ENCODE measurements at regions not wholly inside any gene's neighbourhood (a gene's known extent, or its start where the extent isn't known, plus 50 kb on each side); places are given as distances from the start of the nearest gene placed in this dataset.

- TF ChIP-seq RUNX3 (IDR thresholded peaks at IDR 0.05; ENCODE audit: low read length) (no peak), JUNB (IDR thresholded peaks at IDR 0.05) (no peak), MAX (IDR thresholded peaks at IDR 0.05; ENCODE audit: low read depth, low read length) (no peak), FOXK2 (IDR thresholded peaks at IDR 0.05) (no peak)
- TF ChIP-seq, protein P1, sequence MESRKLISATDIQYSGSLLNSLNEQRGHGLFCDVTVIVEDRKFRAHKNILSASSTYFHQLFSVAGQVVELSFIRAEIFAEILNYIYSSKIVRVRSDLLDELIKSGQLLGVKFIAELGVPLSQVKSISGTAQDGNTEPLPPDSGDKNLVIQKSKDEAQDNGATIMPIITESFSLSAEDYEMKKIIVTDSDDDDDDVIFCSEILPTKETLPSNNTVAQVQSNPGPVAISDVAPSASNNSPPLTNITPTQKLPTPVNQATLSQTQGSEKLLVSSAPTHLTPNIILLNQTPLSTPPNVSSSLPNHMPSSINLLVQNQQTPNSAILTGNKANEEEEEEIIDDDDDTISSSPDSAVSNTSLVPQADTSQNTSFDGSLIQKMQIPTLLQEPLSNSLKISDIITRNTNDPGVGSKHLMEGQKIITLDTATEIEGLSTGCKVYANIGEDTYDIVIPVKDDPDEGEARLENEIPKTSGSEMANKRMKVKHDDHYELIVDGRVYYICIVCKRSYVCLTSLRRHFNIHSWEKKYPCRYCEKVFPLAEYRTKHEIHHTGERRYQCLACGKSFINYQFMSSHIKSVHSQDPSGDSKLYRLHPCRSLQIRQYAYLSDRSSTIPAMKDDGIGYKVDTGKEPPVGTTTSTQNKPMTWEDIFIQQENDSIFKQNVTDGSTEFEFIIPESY (IDR thresholded peaks at IDR 0.05): no peak
These were observed 80.2 kb upstream of the MAMLD1 start (continued) for GRCh38 chrX:150282953-150283352.

- no peaks in the 10 kb centered on the region for H3K4me1 ChIP-seq (ENCODE audit: control insufficient read depth, insufficient read depth, low read length)
- H3K9me3 ChIP-seq (replicated peaks; ENCODE audit: control insufficient read depth, insufficient read depth, low read length): no peaks in the 10 kb centered on the region
- 22% methylated on average over 5 of the region's 5 CpGs for WGBS (ENCODE audit: insufficient coverage, insufficient replicate concordance, low lambda C conversion rate, missing lambda C conversion rate)
- ChIA-PET SMC1A (ENCODE audit: uncharacterized antibody, unreplicated experiment) (no interaction called here), POLR2A (no interaction called here), RAD21 (ENCODE audit: unreplicated experiment) (no interaction called here), CTCF (no interaction called here)
- FAIRE-seq (no peak), ATAC-seq (no peak), DNase-seq (ENCODE audit: low read depth, low spot score) (no peak)
- intact Hi-C loops (cut with micrococcal nuclease; ENCODE audit: unreplicated experiment): no loop called here
- H2AFZ ChIP-seq (ENCODE audit: control insufficient read depth, low read depth, low read length): no peak overlapping the region
- in situ Hi-C loops (cut with MboI): no loop called here
- no peak overlapping the region for H3K4me3 ChIP-seq
- no peaks in the 10 kb centered on the region for H3K36me3 ChIP-seq (ENCODE audit: control insufficient read depth in 2 of 2, insufficient read depth in 2 of 2, low read length in 1 of 2)
- BruUV-seq (replicated peaks): no TSS peak
- no peaks in the 10 kb centered on the region for H3K79me2 ChIP-seq (ENCODE audit: control insufficient read depth, insufficient read depth, low read length)
- no peaks in the 10 kb centered on the region for H4K20me1 ChIP-seq (ENCODE audit: control insufficient read depth, insufficient read depth)
- no peaks in the 10 kb centered on the region for H3K27me3 ChIP-seq (replicated peaks in 1 of 2; ENCODE audit: control insufficient read depth in 2 of 2, insufficient read depth in 2 of 2, low read length in 1 of 2)
- H3K4me2 ChIP-seq (ENCODE audit: control insufficient read depth, insufficient read depth): no peak overlapping the region
- H3K9ac ChIP-seq (ENCODE audit: control insufficient read depth, insufficient read depth, low read length): no peak overlapping the region
- no peak overlapping the region for H3K27ac ChIP-seq (ENCODE audit: control insufficient read depth, insufficient read depth)
- TF ChIP-seq NR2C1 (IDR thresholded peaks at IDR 0.05): no peak
- TF ChIP-seq, protein P2, sequence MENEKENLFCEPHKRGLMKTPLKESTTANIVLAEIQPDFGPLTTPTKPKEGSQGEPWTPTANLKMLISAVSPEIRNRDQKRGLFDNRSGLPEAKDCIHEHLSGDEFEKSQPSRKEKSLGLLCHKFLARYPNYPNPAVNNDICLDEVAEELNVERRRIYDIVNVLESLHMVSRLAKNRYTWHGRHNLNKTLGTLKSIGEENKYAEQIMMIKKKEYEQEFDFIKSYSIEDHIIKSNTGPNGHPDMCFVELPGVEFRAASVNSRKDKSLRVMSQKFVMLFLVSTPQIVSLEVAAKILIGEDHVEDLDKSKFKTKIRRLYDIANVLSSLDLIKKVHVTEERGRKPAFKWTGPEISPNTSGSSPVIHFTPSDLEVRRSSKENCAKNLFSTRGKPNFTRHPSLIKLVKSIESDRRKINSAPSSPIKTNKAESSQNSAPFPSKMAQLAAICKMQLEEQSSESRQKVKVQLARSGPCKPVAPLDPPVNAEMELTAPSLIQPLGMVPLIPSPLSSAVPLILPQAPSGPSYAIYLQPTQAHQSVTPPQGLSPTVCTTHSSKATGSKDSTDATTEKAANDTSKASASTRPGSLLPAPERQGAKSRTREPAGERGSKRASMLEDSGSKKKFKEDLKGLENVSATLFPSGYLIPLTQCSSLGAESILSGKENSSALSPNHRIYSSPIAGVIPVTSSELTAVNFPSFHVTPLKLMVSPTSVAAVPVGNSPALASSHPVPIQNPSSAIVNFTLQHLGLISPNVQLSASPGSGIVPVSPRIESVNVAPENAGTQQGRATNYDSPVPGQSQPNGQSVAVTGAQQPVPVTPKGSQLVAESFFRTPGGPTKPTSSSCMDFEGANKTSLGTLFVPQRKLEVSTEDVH (IDR thresholded peaks at IDR 0.05; ENCODE audit: low read depth, partially characterized antibody): no peak
- TF ChIP-seq SP1 (IDR thresholded peaks at IDR 0.05; ENCODE audit: low read depth, low read length): no peak
- TF ChIP-seq TBL1XR1 (IDR thresholded peaks at IDR 0.05; ENCODE audit: low read depth, low read length): no peak
- no peak for TF ChIP-seq LARP7 (IDR thresholded peaks at IDR 0.05)
- TF ChIP-seq PAX5 (IDR thresholded peaks at IDR 0.05; ENCODE audit: borderline replicate concordance, low read depth, low read length): no peak
- TF ChIP-seq, protein P3, sequence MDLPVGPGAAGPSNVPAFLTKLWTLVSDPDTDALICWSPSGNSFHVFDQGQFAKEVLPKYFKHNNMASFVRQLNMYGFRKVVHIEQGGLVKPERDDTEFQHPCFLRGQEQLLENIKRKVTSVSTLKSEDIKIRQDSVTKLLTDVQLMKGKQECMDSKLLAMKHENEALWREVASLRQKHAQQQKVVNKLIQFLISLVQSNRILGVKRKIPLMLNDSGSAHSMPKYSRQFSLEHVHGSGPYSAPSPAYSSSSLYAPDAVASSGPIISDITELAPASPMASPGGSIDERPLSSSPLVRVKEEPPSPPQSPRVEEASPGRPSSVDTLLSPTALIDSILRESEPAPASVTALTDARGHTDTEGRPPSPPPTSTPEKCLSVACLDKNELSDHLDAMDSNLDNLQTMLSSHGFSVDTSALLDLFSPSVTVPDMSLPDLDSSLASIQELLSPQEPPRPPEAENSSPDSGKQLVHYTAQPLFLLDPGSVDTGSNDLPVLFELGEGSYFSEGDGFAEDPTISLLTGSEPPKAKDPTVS (IDR thresholded peaks at IDR 0.05; ENCODE audit: low read depth, low read length): no peak
- TF ChIP-seq, protein P4, sequence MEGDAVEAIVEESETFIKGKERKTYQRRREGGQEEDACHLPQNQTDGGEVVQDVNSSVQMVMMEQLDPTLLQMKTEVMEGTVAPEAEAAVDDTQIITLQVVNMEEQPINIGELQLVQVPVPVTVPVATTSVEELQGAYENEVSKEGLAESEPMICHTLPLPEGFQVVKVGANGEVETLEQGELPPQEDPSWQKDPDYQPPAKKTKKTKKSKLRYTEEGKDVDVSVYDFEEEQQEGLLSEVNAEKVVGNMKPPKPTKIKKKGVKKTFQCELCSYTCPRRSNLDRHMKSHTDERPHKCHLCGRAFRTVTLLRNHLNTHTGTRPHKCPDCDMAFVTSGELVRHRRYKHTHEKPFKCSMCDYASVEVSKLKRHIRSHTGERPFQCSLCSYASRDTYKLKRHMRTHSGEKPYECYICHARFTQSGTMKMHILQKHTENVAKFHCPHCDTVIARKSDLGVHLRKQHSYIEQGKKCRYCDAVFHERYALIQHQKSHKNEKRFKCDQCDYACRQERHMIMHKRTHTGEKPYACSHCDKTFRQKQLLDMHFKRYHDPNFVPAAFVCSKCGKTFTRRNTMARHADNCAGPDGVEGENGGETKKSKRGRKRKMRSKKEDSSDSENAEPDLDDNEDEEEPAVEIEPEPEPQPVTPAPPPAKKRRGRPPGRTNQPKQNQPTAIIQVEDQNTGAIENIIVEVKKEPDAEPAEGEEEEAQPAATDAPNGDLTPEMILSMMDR (IDR thresholded peaks at IDR 0.05 in 2 of 3, conservative IDR thresholded peaks at IDR 0.05 in 1 of 3; ENCODE audit: control insufficient read depth in 2 of 3, extremely low read depth in 1 of 3, insufficient read depth in 1 of 3, low read depth in 3 of 3, low read length in 3 of 3): no peak
These were observed 72.1 kb upstream of the MAMLD1 start for GRCh38 chrX:150291014-150291413.
